ENCODE measurements at regions not wholly inside any gene's neighbourhood (a gene's known extent, or its start where the extent isn't known, plus 50 kb on each side); places are given as distances from the start of the nearest gene placed in this dataset.

- no peaks in the 10 kb centered on the region for H3K27me3 ChIP-seq (replicated peaks in 2 of 5; ENCODE audit: control insufficient read depth in 4 of 5, insufficient read depth in 5 of 5, low read length in 4 of 5)
- ChIA-PET CTCF (no interaction called here), POLR2A (no interaction called here)
- H3K27ac ChIP-seq (ENCODE audit: insufficient read depth in 1 of 2, low read depth in 1 of 2, low read length in 2 of 2, poor library complexity in 1 of 2, severe bottlenecking in 2 of 2): no peak overlapping the region
- no peaks in the 10 kb centered on the region for H3K36me3 ChIP-seq (ENCODE audit: control insufficient read depth in 4 of 4, insufficient read depth in 4 of 4, low read length in 3 of 4)
- DNase-seq: no peak
- H3K9me3 ChIP-seq (ENCODE audit: control extremely low read depth in 1 of 5, control insufficient read depth in 4 of 5, insufficient read depth in 2 of 5, low read depth in 1 of 5, low read length in 4 of 5): peaks cover 0 to 10% (median 0%) of the 10 kb centered on the region in 5 experiments
- H3K4me3 ChIP-seq (ENCODE audit: control insufficient read depth in 1 of 7, extremely low read depth in 1 of 7, insufficient read depth in 4 of 7, low read depth in 2 of 7, low read length in 6 of 7): no peak overlapping the region
- no peaks in the 10 kb centered on the region for H3K4me1 ChIP-seq (ENCODE audit: control extremely low read depth in 1 of 4, control insufficient read depth in 4 of 4, insufficient read depth in 4 of 4, low read length in 3 of 4)
- WGBS (ENCODE audit: insufficient coverage): 95% methylated on average over 15 of the region's 22 CpGs
These were observed 140.5 kb downstream of the CTTN start for GRCh38 chr11:70538641-70539359.

- no peak for DNase-seq
- H3K4me3 ChIP-seq (ENCODE audit: control insufficient read depth in 1 of 7, extremely low read depth in 1 of 7, insufficient read depth in 4 of 7, low read depth in 2 of 7, low read length in 6 of 7): no peak overlapping the region
- no peak overlapping the region for H3K27ac ChIP-seq (ENCODE audit: insufficient read depth in 1 of 2, low read depth in 1 of 2, low read length in 2 of 2, poor library complexity in 1 of 2, severe bottlenecking in 2 of 2)
- ChIA-PET CTCF (no interaction called here), POLR2A (no interaction called here)
- H3K36me3 ChIP-seq (ENCODE audit: control insufficient read depth in 4 of 4, insufficient read depth in 4 of 4, low read length in 3 of 4): no peaks in the 10 kb centered on the region
- no peaks in the 10 kb centered on the region for H3K27me3 ChIP-seq (replicated peaks in 2 of 5; ENCODE audit: control insufficient read depth in 4 of 5, insufficient read depth in 5 of 5, low read length in 4 of 5)
- 92% methylated on average over 24 of the region's 26 CpGs for WGBS (ENCODE audit: insufficient coverage)
- H3K9me3 ChIP-seq (ENCODE audit: control extremely low read depth in 1 of 5, control insufficient read depth in 4 of 5, insufficient read depth in 2 of 5, low read depth in 1 of 5, low read length in 4 of 5): peaks cover 0 to 3% (median 0%) of the 10 kb centered on the region in 5 experiments
- H3K4me1 ChIP-seq (ENCODE audit: control extremely low read depth in 1 of 4, control insufficient read depth in 4 of 4, insufficient read depth in 4 of 4, low read length in 3 of 4): no peaks in the 10 kb centered on the region
These were observed 141.2 kb downstream of the CTTN start for GRCh38 chr11:70539360-70540095.

GRCh38 chr11:70540196-70540595 is 141.9 kb downstream of the CTTN start:
- Histone ChIP-seq H3K27me3 (replicated peaks in 2 of 5; ENCODE audit: control insufficient read depth in 4 of 5, insufficient read depth in 5 of 5, low read length in 4 of 5) (no peaks in the 10 kb centered on the region), H3K4me3 (ENCODE audit: control insufficient read depth in 1 of 7, extremely low read depth in 1 of 7, insufficient read depth in 4 of 7, low read depth in 2 of 7, low read length in 6 of 7) (no peak overlapping the region), H3K36me3 (ENCODE audit: control insufficient read depth in 4 of 4, insufficient read depth in 4 of 4, low read length in 3 of 4) (no peaks in the 10 kb centered on the region), H3K9me3 (ENCODE audit: control extremely low read depth in 1 of 5, control insufficient read depth in 4 of 5, insufficient read depth in 2 of 5, low read depth in 1 of 5, low read length in 4 of 5) (no peaks in the 10 kb centered on the region), H3K27ac (ENCODE audit: insufficient read depth in 1 of 2, low read depth in 1 of 2, low read length in 2 of 2, poor library complexity in 1 of 2, severe bottlenecking in 2 of 2) (no peak overlapping the region), H3K4me1 (ENCODE audit: control extremely low read depth in 1 of 4, control insufficient read depth in 4 of 4, insufficient read depth in 4 of 4, low read length in 3 of 4) (no peaks in the 10 kb centered on the region)
- ChIA-PET CTCF (no interaction called here), POLR2A (no interaction called here)
- DNase-seq: no peak
- WGBS (ENCODE audit: insufficient coverage): 96% methylated on average over 11 of the region's 16 CpGs

- Histone ChIP-seq H3K36me3 (ENCODE audit: control insufficient read depth in 4 of 4, insufficient read depth in 4 of 4, low read length in 3 of 4) (no peaks in the 10 kb centered on the region), H3K4me1 (ENCODE audit: control extremely low read depth in 1 of 4, control insufficient read depth in 4 of 4, insufficient read depth in 4 of 4, low read length in 3 of 4) (no peaks in the 10 kb centered on the region), H3K4me3 (ENCODE audit: control insufficient read depth in 1 of 7, extremely low read depth in 1 of 7, insufficient read depth in 4 of 7, low read depth in 2 of 7, low read length in 6 of 7) (no peak overlapping the region), H3K27me3 (replicated peaks in 2 of 5; ENCODE audit: control insufficient read depth in 4 of 5, insufficient read depth in 5 of 5, low read length in 4 of 5) (no peaks in the 10 kb centered on the region), H3K9me3 (ENCODE audit: control extremely low read depth in 1 of 5, control insufficient read depth in 4 of 5, insufficient read depth in 2 of 5, low read depth in 1 of 5, low read length in 4 of 5) (no peaks in the 10 kb centered on the region), H3K27ac (ENCODE audit: insufficient read depth in 1 of 2, low read depth in 1 of 2, low read length in 2 of 2, poor library complexity in 1 of 2, severe bottlenecking in 2 of 2) (no peak overlapping the region)
- no peak for DNase-seq
- POLR2A ChIA-PET: no interaction called here
- CTCF ChIA-PET: no interaction called here
- 98% methylated on average over 9 of the region's 9 CpGs for WGBS (ENCODE audit: insufficient coverage)
These were observed 142.8 kb downstream of the CTTN start for GRCh38 chr11:70541176-70541575.

- Histone ChIP-seq H3K9me3 (ENCODE audit: control extremely low read depth in 1 of 5, control insufficient read depth in 4 of 5, insufficient read depth in 2 of 5, low read depth in 1 of 5, low read length in 4 of 5) (no peaks in the 10 kb centered on the region), H3K4me3 (ENCODE audit: control insufficient read depth in 1 of 7, extremely low read depth in 1 of 7, insufficient read depth in 4 of 7, low read depth in 2 of 7, low read length in 6 of 7) (no peak overlapping the region), H3K27me3 (replicated peaks in 2 of 5; ENCODE audit: control insufficient read depth in 4 of 5, insufficient read depth in 5 of 5, low read length in 4 of 5) (no peaks in the 10 kb centered on the region), H3K36me3 (ENCODE audit: control insufficient read depth in 4 of 4, insufficient read depth in 4 of 4, low read length in 3 of 4) (no peaks in the 10 kb centered on the region), H3K4me1 (ENCODE audit: control extremely low read depth in 1 of 4, control insufficient read depth in 4 of 4, insufficient read depth in 4 of 4, low read length in 3 of 4) (no peaks in the 10 kb centered on the region), H3K27ac (ENCODE audit: insufficient read depth in 1 of 2, low read depth in 1 of 2, low read length in 2 of 2, poor library complexity in 1 of 2, severe bottlenecking in 2 of 2) (no peak overlapping the region)
- no peak for DNase-seq
- ChIA-PET POLR2A (no interaction called here), CTCF (no interaction called here)
- 97% methylated on average over 5 of the region's 5 CpGs for WGBS (ENCODE audit: insufficient coverage)
These were observed 143.4 kb downstream of the CTTN start for GRCh38 chr11:70541699-70542098.

- Histone ChIP-seq H3K4me1 (ENCODE audit: control extremely low read depth in 1 of 4, control insufficient read depth in 4 of 4, insufficient read depth in 4 of 4, low read length in 3 of 4) (no peaks in the 10 kb centered on the region), H3K27me3 (replicated peaks in 2 of 5; ENCODE audit: control insufficient read depth in 4 of 5, insufficient read depth in 5 of 5, low read length in 4 of 5) (no peaks in the 10 kb centered on the region), H3K9me3 (ENCODE audit: control extremely low read depth in 1 of 5, control insufficient read depth in 4 of 5, insufficient read depth in 2 of 5, low read depth in 1 of 5, low read length in 4 of 5) (no peaks in the 10 kb centered on the region), H3K36me3 (ENCODE audit: control insufficient read depth in 4 of 4, insufficient read depth in 4 of 4, low read length in 3 of 4) (no peaks in the 10 kb centered on the region), H3K4me3 (ENCODE audit: control insufficient read depth in 1 of 7, extremely low read depth in 1 of 7, insufficient read depth in 4 of 7, low read depth in 2 of 7, low read length in 6 of 7) (no peak overlapping the region), H3K27ac (ENCODE audit: insufficient read depth in 1 of 2, low read depth in 1 of 2, low read length in 2 of 2, poor library complexity in 1 of 2, severe bottlenecking in 2 of 2) (no peak overlapping the region)
- CTCF ChIA-PET: no interaction called here
- POLR2A ChIA-PET: no interaction called here
- WGBS (ENCODE audit: insufficient coverage): 95% methylated on average over 5 of the region's 6 CpGs
- no peak for DNase-seq
These were observed 144.1 kb downstream of the CTTN start for GRCh38 chr11:70542406-70542805.

- H3K9me3 ChIP-seq (ENCODE audit: control extremely low read depth in 1 of 5, control insufficient read depth in 4 of 5, insufficient read depth in 2 of 5, low read depth in 1 of 5, low read length in 4 of 5): no peaks in the 10 kb centered on the region
- WGBS (ENCODE audit: insufficient coverage): 94% methylated on average over 7 of the region's 12 CpGs
- H3K27ac ChIP-seq (ENCODE audit: insufficient read depth in 1 of 2, low read depth in 1 of 2, low read length in 2 of 2, poor library complexity in 1 of 2, severe bottlenecking in 2 of 2): no peak overlapping the region
- no peaks in the 10 kb centered on the region for H3K36me3 ChIP-seq (ENCODE audit: control insufficient read depth in 4 of 4, insufficient read depth in 4 of 4, low read length in 3 of 4)
- no peak overlapping the region for H3K4me3 ChIP-seq (ENCODE audit: control insufficient read depth in 1 of 7, extremely low read depth in 1 of 7, insufficient read depth in 4 of 7, low read depth in 2 of 7, low read length in 6 of 7)
- CTCF ChIA-PET: no interaction called here
- POLR2A ChIA-PET: no interaction called here
- no peaks in the 10 kb centered on the region for H3K27me3 ChIP-seq (replicated peaks in 2 of 5; ENCODE audit: control insufficient read depth in 4 of 5, insufficient read depth in 5 of 5, low read length in 4 of 5)
- no peaks in the 10 kb centered on the region for H3K4me1 ChIP-seq (ENCODE audit: control extremely low read depth in 1 of 4, control insufficient read depth in 4 of 4, insufficient read depth in 4 of 4, low read length in 3 of 4)
- DNase-seq: no peak
These were observed 144.5 kb downstream of the CTTN start for GRCh38 chr11:70542811-70543210.
